ENCODE measurements at regions not wholly inside any gene's neighbourhood (a gene's known extent, or its start where the extent isn't known, plus 50 kb on each side); places are given as distances from the start of the nearest gene placed in this dataset.

GRCh38 chr14:105845725-105846309, 319.4 kb downstream of the TMEM121 start:
- POLR2A ChIA-PET, result no interaction called here
- Histone ChIP-seq H3K27me3 (replicated peaks; ENCODE audit: control insufficient read depth, insufficient read depth, low read length) (no peaks in the 10 kb centered on the region; the same call in 1 of the 2 replicates), H3K36me3 (ENCODE audit: control insufficient read depth, insufficient read depth, low read length) (no peaks in the 10 kb centered on the region), H3K9me3 (no peaks in the 10 kb centered on the region), H3K4me1 (no peaks in the 10 kb centered on the region), H3K4me3 (ENCODE audit: low read depth, low read length) (no peak overlapping the region)
- no TSS peak for BruUV-seq (replicated peaks)
- Mint-ChIP-seq H3K9me3 (ENCODE audit: unreplicated experiment) (no peaks in the 10 kb centered on the region), H3K36me3 (ENCODE audit: insufficient read depth, unreplicated experiment) (no peaks in the 10 kb centered on the region), H3K27ac (ENCODE audit: unreplicated experiment) (no peak overlapping the region), H3K27me3 (ENCODE audit: insufficient read depth, unreplicated experiment) (peaks cover 30% of the 10 kb centered on the region), H3K4me3 (ENCODE audit: unreplicated experiment) (no peak overlapping the region), H3K4me1 (ENCODE audit: low read depth, unreplicated experiment) (peaks cover 7% of the 10 kb centered on the region)
- CTCF ChIA-PET, result no interaction called here
- no peak for DNase-seq
- TF ChIP-seq, protein P1, sequence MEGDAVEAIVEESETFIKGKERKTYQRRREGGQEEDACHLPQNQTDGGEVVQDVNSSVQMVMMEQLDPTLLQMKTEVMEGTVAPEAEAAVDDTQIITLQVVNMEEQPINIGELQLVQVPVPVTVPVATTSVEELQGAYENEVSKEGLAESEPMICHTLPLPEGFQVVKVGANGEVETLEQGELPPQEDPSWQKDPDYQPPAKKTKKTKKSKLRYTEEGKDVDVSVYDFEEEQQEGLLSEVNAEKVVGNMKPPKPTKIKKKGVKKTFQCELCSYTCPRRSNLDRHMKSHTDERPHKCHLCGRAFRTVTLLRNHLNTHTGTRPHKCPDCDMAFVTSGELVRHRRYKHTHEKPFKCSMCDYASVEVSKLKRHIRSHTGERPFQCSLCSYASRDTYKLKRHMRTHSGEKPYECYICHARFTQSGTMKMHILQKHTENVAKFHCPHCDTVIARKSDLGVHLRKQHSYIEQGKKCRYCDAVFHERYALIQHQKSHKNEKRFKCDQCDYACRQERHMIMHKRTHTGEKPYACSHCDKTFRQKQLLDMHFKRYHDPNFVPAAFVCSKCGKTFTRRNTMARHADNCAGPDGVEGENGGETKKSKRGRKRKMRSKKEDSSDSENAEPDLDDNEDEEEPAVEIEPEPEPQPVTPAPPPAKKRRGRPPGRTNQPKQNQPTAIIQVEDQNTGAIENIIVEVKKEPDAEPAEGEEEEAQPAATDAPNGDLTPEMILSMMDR (IDR thresholded peaks at IDR 0.05; ENCODE audit: insufficient read depth in 1 of 2, low read depth in 1 of 2, low read length in 1 of 2, severe bottlenecking in 1 of 2, unreplicated experiment in 1 of 2), result no peak
- intact Hi-C loops (cut with micrococcal nuclease; ENCODE audit: unreplicated experiment), result no loop called here

DNA sequence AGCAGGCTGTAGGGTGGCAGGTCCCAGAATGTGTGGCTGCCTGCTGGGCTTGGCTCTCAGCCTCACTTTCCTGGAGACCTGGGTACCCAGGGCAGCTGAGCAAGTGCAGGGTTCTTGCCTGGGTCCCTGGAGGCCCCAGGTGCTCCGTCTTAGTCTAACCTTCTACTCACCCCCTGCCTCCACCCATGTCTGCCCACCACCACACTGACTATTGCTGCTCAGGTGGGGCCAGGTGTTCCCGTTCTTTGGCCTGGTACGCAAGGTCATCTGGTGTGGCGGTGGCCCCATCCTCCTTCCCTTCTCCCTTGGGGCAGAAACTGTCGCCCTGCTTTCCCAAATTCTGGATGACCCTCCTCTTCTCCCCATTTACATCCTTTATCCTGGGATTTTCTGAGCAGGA, 319.9 kb downstream of the TMEM121 start:
- H3K4me1 Mint-ChIP-seq (ENCODE audit: low read depth, unreplicated experiment), result peaks cover 7% of the 10 kb centered on the region
- POLR2A ChIA-PET, result no interaction called here
- CTCF ChIA-PET, result no interaction called here
- H3K27me3 Mint-ChIP-seq (ENCODE audit: insufficient read depth, unreplicated experiment), result peaks cover 30% of the 10 kb centered on the region
- Histone ChIP-seq H3K27me3 (replicated peaks; ENCODE audit: control insufficient read depth, insufficient read depth, low read length) (no peaks in the 10 kb centered on the region; the same call in 1 of the 2 replicates), H3K36me3 (ENCODE audit: control insufficient read depth, insufficient read depth, low read length) (no peaks in the 10 kb centered on the region), H3K4me3 (ENCODE audit: low read depth, low read length) (no peak overlapping the region), H3K4me1 (no peaks in the 10 kb centered on the region), H3K9me3 (no peaks in the 10 kb centered on the region)
- TF ChIP-seq, protein P1 (IDR thresholded peaks at IDR 0.05; ENCODE audit: insufficient read depth in 1 of 2, low read depth in 1 of 2, low read length in 1 of 2, severe bottlenecking in 1 of 2, unreplicated experiment in 1 of 2), result no peak
- intact Hi-C loops (cut with micrococcal nuclease; ENCODE audit: unreplicated experiment), result no loop called here
- no peak overlapping the region for H3K27ac Mint-ChIP-seq (ENCODE audit: unreplicated experiment)
- BruUV-seq (replicated peaks), result no TSS peak
- no peak for DNase-seq
- H3K4me3 Mint-ChIP-seq (ENCODE audit: unreplicated experiment), result no peak overlapping the region
- no peaks in the 10 kb centered on the region for H3K9me3 Mint-ChIP-seq (ENCODE audit: unreplicated experiment)
- H3K36me3 Mint-ChIP-seq (ENCODE audit: insufficient read depth, unreplicated experiment), result no peaks in the 10 kb centered on the region

DNA sequence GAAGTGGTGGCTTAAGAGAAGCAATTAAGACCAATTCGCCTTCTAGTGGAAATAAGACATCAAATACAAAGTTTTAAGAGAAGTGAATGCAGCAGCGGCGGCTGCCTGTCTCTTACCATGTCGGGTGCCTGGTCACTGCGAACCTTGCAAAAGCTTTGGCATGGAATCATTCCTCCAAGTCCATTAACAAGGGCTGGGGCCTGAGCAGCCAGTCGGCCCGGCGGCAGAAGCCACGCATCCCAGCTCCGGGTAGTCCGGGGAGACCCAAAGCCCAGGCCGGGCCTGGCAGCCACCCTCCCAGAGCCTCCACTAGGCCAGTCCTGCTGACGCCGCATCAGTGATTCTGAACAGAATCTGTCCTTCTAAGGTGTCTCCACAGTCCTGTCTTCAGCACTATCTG, 321.0 kb downstream of the TMEM121 start:
- peaks cover 23% of the 10 kb centered on the region for H3K27me3 Mint-ChIP-seq (ENCODE audit: insufficient read depth, unreplicated experiment)
- H3K36me3 ChIP-seq (ENCODE audit: control insufficient read depth, insufficient read depth, low read length), result no peaks in the 10 kb centered on the region
- no peaks in the 10 kb centered on the region for H3K4me1 ChIP-seq
- intact Hi-C loops (cut with micrococcal nuclease; ENCODE audit: unreplicated experiment), result no loop called here
- H3K27ac Mint-ChIP-seq (ENCODE audit: unreplicated experiment), result no peak overlapping the region
- H3K36me3 Mint-ChIP-seq (ENCODE audit: insufficient read depth, unreplicated experiment), result no peaks in the 10 kb centered on the region
- TF ChIP-seq, protein P1 (IDR thresholded peaks at IDR 0.05; ENCODE audit: insufficient read depth in 1 of 2, low read depth in 1 of 2, low read length in 1 of 2, severe bottlenecking in 1 of 2, unreplicated experiment in 1 of 2), result no peak
- H3K4me3 Mint-ChIP-seq (ENCODE audit: unreplicated experiment), result no peak overlapping the region
- H3K27me3 ChIP-seq (replicated peaks; ENCODE audit: control insufficient read depth, insufficient read depth, low read length), result no peaks in the 10 kb centered on the region; the same call in 1 of the 2 replicates
- no peak overlapping the region for H3K4me3 ChIP-seq (ENCODE audit: low read depth, low read length)
- no peaks in the 10 kb centered on the region for H3K9me3 Mint-ChIP-seq (ENCODE audit: unreplicated experiment)
- BruUV-seq (replicated peaks), result no TSS peak
- no peaks in the 10 kb centered on the region for H3K9me3 ChIP-seq
- H3K4me1 Mint-ChIP-seq (ENCODE audit: low read depth, unreplicated experiment), result peaks cover under 1% of the 10 kb centered on the region
- POLR2A ChIA-PET, result no interaction called here
- DNase-seq, result no peak
- CTCF ChIA-PET, result no interaction called here
